ENCODE measurements at regions not wholly inside any gene's neighbourhood (a gene's known extent, or its start where the extent isn't known, plus 50 kb on each side); places are given as distances from the start of the nearest gene placed in this dataset.

GRCh38 chr9:115192280-115192679 lies 74.3 kb upstream of the TNC start:
- H3K36me3 ChIP-seq (ENCODE audit: insufficient read depth, low read length) = no peaks in the 10 kb centered on the region
- H3K27me3 ChIP-seq (ENCODE audit: insufficient read depth, low read length, poor library complexity) = no peaks in the 10 kb centered on the region
- H3K27ac ChIP-seq (ENCODE audit: low read length) = no peak overlapping the region
- DNase-seq = no peak
- no peaks in the 10 kb centered on the region for H3K4me1 ChIP-seq (ENCODE audit: insufficient read depth, low read length)
- H3K4me2 ChIP-seq (ENCODE audit: insufficient read depth, low read length) = no peak overlapping the region
- TF ChIP-seq CTCF (IDR thresholded peaks at IDR 0.05; ENCODE audit: borderline replicate concordance, extremely low read depth, low read length, poor library complexity, severe bottlenecking) (no peak), EZH2 (IDR thresholded peaks at IDR 0.05; ENCODE audit: borderline replicate concordance, low read depth, low read length, severe bottlenecking) (no peak)
- ATAC-seq (ENCODE audit: insufficient read depth, low read depth) = no peak
- H2AFZ ChIP-seq (ENCODE audit: low read depth, low read length) = no peak overlapping the region
- H3K79me2 ChIP-seq (ENCODE audit: insufficient read depth, low read length) = no peaks in the 10 kb centered on the region
- no peaks in the 10 kb centered on the region for H3K9me3 ChIP-seq (ENCODE audit: insufficient read depth, low read length, severe bottlenecking)
- no peaks in the 10 kb centered on the region for H4K20me1 ChIP-seq (ENCODE audit: insufficient read depth, low read length)
- no peak overlapping the region for H3K9ac ChIP-seq (ENCODE audit: low read depth, low read length)
- H3K4me3 ChIP-seq (ENCODE audit: low read depth in 1 of 2, low read length in 2 of 2) = no peak overlapping the region

GRCh38 chr9:115192835-115193525 lies 75.0 kb upstream of the TNC start:
- no peaks in the 10 kb centered on the region for H3K9me3 ChIP-seq (ENCODE audit: insufficient read depth, low read length, severe bottlenecking)
- TF ChIP-seq EZH2 (IDR thresholded peaks at IDR 0.05; ENCODE audit: borderline replicate concordance, low read depth, low read length, severe bottlenecking) = no peak
- TF ChIP-seq CTCF (IDR thresholded peaks at IDR 0.05; ENCODE audit: borderline replicate concordance, extremely low read depth, low read length, poor library complexity, severe bottlenecking) = no peak
- H3K79me2 ChIP-seq (ENCODE audit: insufficient read depth, low read length) = no peaks in the 10 kb centered on the region
- no peaks in the 10 kb centered on the region for H3K36me3 ChIP-seq (ENCODE audit: insufficient read depth, low read length)
- DNase-seq (no peak), ATAC-seq (ENCODE audit: insufficient read depth, low read depth) (no peak)
- no peak overlapping the region for H3K4me2 ChIP-seq (ENCODE audit: insufficient read depth, low read length)
- no peak overlapping the region for H3K9ac ChIP-seq (ENCODE audit: low read depth, low read length)
- no peaks in the 10 kb centered on the region for H4K20me1 ChIP-seq (ENCODE audit: insufficient read depth, low read length)
- no peaks in the 10 kb centered on the region for H3K27me3 ChIP-seq (ENCODE audit: insufficient read depth, low read length, poor library complexity)
- no peak overlapping the region for H3K27ac ChIP-seq (ENCODE audit: low read length)
- no peaks in the 10 kb centered on the region for H3K4me1 ChIP-seq (ENCODE audit: insufficient read depth, low read length)
- no peak overlapping the region for H3K4me3 ChIP-seq (ENCODE audit: low read depth in 1 of 2, low read length in 2 of 2)
- H2AFZ ChIP-seq (ENCODE audit: low read depth, low read length) = no peak overlapping the region

- Histone ChIP-seq H3K4me2 (ENCODE audit: insufficient read depth, low read length) (no peak overlapping the region), H3K9me3 (ENCODE audit: insufficient read depth, low read length, severe bottlenecking) (no peaks in the 10 kb centered on the region), H3K9ac (ENCODE audit: low read depth, low read length) (no peak overlapping the region), H3K4me3 (ENCODE audit: low read depth in 1 of 2, low read length in 2 of 2) (no peak overlapping the region), H3K27me3 (ENCODE audit: insufficient read depth, low read length, poor library complexity) (no peaks in the 10 kb centered on the region), H3K4me1 (ENCODE audit: insufficient read depth, low read length) (no peaks in the 10 kb centered on the region), H3K79me2 (ENCODE audit: insufficient read depth, low read length) (no peaks in the 10 kb centered on the region), H3K36me3 (ENCODE audit: insufficient read depth, low read length) (no peaks in the 10 kb centered on the region), H3K27ac (ENCODE audit: low read length) (no peak overlapping the region), H2AFZ (ENCODE audit: low read depth, low read length) (no peak overlapping the region), H4K20me1 (ENCODE audit: insufficient read depth, low read length) (no peaks in the 10 kb centered on the region)
- ATAC-seq (ENCODE audit: insufficient read depth, low read depth) (no peak), DNase-seq (no peak)
- TF ChIP-seq EZH2 (IDR thresholded peaks at IDR 0.05; ENCODE audit: borderline replicate concordance, low read depth, low read length, severe bottlenecking) = no peak
- TF ChIP-seq CTCF (IDR thresholded peaks at IDR 0.05; ENCODE audit: borderline replicate concordance, extremely low read depth, low read length, poor library complexity, severe bottlenecking) = no peak
These were observed 75.8 kb upstream of the TNC start for GRCh38 chr9:115193777-115194176.

Measured in DND-41 (cell line).